NCI-H187 (cell line): ENCODE measurements at regions not wholly inside any gene's neighbourhood (a gene's known extent, or its start where the extent isn't known, plus 50 kb on each side); places are given as distances from the start of the nearest gene placed in this dataset.

Experiments
- DNase-seq, 2 experiments: peaks; one replicate each; lab custom pipeline; 2025; lab: John Stamatoyannopoulos, UW

DNA sequence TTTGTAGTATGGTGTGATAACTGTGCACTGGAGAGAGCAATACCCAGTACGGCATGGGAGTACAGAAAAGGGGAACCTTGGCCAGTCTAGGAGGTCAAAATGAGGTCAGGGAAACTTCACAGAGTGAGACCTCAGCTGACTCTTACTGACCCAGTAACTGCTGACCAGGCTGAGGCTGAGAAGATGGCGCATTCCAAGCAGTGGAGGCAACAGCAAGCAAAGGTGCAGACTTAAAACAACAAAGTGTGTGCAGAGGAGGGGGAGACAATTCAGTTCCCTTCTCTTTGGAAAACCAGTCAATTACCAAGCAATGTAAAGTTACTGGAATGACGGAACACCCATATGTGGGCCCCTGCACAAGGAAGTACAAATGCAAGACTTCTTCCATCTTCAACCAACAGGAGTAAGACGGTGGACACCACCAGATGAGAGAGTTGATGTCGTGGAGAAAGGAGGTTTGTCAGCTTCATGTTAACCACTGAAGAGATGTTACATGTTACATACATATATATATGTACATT lies 54.6 kb upstream of the PRDX6 start:
- DNase-seq = no peak

DNA sequence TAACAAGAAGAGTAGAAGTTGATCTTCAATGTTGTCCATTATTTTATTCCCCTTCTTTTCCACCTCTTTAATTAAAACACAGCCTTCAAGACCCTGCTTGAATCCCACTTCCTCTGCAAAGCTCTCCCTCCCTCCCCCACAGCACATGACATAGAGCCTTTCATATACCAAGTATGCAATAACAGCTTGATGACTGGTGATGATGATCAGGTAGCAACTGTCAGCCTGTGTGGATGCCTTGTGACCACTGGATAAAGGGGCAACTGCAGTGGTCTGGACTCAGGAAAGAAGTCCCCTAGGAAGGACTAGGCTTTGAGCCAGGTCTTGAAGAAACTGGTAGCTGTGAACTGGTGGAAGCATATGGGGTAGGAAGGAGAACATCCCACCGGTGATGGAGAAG lies 53.8 kb upstream of the PRDX6 start:
- no peak for DNase-seq

DNA sequence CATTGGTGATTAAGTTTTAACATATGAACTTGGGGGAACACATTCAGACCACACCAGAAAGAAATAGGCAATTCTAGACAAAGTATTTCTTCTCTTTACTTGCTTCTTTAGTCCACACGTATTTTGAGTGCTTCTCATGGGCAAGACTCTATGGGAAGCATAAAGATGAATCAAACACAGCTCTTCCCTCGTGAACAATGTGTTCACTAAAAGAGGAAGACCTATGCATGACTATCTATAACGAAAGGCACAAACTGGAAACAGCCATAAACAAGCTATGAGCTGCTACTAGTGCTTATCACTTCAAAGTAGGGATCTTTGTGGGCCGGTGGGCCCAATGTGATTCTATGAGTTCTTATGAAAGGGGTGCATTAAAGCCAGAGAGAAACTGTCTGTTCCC lies 53.0 kb upstream of the PRDX6 start:
- no peak for DNase-seq

DNA sequence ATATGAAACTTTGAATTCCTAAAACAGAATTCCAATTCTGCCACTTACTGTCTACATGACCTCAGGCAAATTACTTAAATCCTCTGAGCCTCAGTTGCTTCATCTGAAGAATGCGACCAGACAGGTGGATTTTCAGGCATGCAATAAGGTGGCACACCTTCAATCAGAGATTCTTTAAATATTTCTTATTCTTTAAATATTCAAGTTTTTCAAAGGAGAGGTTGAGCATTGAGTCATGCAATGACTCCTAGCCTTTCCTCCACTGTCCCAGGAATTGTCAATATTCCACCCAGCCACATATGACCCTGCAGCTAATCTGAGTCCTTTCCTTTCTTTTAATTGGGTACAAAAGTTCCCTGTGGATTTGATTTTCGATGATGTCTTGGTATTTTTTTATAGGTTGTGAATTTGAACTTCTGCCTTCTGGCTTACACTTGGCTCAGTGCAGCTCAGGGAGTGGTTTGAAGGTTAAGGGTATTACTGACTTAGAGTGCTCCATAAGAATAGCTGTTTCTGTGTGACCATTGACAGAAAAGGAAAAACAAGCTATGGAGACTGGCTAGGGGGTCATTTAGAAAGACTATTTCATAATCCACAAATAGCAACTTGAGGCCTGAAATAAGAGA lies 52.2 kb upstream of the PRDX6 start:
- DNase-seq = no peak

- no peak for DNase-seq
Observed at GRCh38 chr1:173426057-173426456, 51.1 kb upstream of the PRDX6 start.

DNA sequence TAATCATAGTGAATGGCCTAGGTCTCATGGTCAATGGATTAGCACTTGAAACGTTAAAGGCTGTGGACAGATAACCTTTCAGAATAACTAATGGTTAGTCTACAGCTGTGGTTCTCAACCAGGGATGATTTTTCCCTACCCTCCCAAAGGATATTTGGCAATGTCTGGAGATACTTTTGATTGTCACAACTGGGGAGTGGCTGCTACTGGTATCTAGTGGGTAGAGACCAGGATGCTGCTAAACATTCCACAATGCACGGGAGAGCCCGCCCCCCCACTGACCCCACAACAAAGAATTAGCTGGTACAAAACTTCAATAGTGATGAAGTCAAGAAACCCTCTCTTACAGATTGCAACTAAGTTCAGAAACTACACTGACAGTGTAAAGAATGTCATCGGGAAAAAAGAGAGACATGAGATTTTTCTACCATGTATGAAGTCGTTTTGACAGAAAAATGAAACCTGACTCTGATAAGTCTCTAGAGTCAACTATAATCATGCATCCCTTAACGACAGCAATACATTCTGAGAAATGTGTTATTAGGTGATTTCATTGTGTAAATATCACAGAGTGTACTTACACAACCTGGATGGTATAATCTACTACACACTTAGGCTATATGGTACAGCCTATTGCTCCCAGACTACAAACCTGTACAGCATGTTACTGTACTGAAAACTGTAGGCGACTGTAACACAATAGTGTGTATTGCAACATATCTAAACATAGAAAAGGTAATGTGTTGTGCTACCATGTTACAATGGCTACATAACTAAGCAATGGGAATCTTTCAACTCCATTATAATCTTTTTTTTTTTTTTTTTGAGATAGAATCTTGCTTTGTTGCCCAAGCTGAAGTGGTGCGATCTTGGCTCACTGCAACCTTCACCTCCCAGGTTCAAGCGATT lies 49.7 kb upstream of the PRDX6 start:
- DNase-seq = no peak
